ENCODE measurements at regions not wholly inside any gene's neighbourhood (a gene's known extent, or its start where the extent isn't known, plus 50 kb on each side); places are given as distances from the start of the nearest gene placed in this dataset.
A peak's percentile ranks its signal among the peaks of the same experiment; 100 is the strongest.

- H3K4me3 Mint-ChIP-seq = no peak overlapping the region
- no peak for DNase-seq
These were observed 86.4 kb downstream of the FOXL1 start for GRCh38 chr16:86664522-86665318.

GRCh38 chr16:86665319-86665675 is 86.9 kb downstream of the FOXL1 start:
- no peak for TF ChIP-seq CTCF (IDR thresholded peaks at IDR 0.05)
- peaks cover 11% of the 10 kb centered on the region for H3K27me3 Mint-ChIP-seq (ENCODE audit: low read depth, poor library complexity)
- H3K9me3 Mint-ChIP-seq = peaks cover 36% of the 10 kb centered on the region
- H3K36me3 Mint-ChIP-seq (ENCODE audit: low read depth) = peaks cover 26% of the 10 kb centered on the region
- H3K27ac Mint-ChIP-seq = no peak overlapping the region
- DNase-seq = no peak
- H3K4me1 Mint-ChIP-seq = peaks cover 63% of the 10 kb centered on the region
- H3K4me3 Mint-ChIP-seq = no peak overlapping the region

More at GRCh38 chr16:86664522-86665318, 86.4 kb downstream of the FOXL1 start:
- no peak for TF ChIP-seq CTCF (IDR thresholded peaks at IDR 0.05)
- Mint-ChIP-seq H3K9me3 (peaks cover 41% of the 10 kb centered on the region), H3K27ac (peak overlapping the region; percentile 59), H3K36me3 (ENCODE audit: low read depth) (peaks cover 29% of the 10 kb centered on the region), H3K27me3 (ENCODE audit: low read depth, poor library complexity) (peaks cover 15% of the 10 kb centered on the region), H3K4me1 (peaks cover 58% of the 10 kb centered on the region)

GRCh38 chr16:86665929-86666328 is 87.6 kb downstream of the FOXL1 start:
- no peak for TF ChIP-seq CTCF (IDR thresholded peaks at IDR 0.05)
- Mint-ChIP-seq H3K9me3 (peaks cover 30% of the 10 kb centered on the region), H3K4me3 (no peak overlapping the region), H3K27me3 (ENCODE audit: low read depth, poor library complexity) (peaks cover 10% of the 10 kb centered on the region), H3K27ac (no peak overlapping the region), H3K36me3 (ENCODE audit: low read depth) (peaks cover 22% of the 10 kb centered on the region), H3K4me1 (peaks cover 70% of the 10 kb centered on the region)
- DNase-seq = no peak

GRCh38 chr16:86667035-86667434 is 88.7 kb downstream of the FOXL1 start:
- no peak for DNase-seq
- no peak overlapping the region for H3K27ac Mint-ChIP-seq
- peaks cover 3% of the 10 kb centered on the region for H3K27me3 Mint-ChIP-seq (ENCODE audit: low read depth, poor library complexity)
- H3K9me3 Mint-ChIP-seq = peaks cover 25% of the 10 kb centered on the region
- H3K4me1 Mint-ChIP-seq = peaks cover 72% of the 10 kb centered on the region
- peaks cover 14% of the 10 kb centered on the region for H3K36me3 Mint-ChIP-seq (ENCODE audit: low read depth)
- no peak for TF ChIP-seq CTCF (IDR thresholded peaks at IDR 0.05)
- no peak overlapping the region for H3K4me3 Mint-ChIP-seq

- Mint-ChIP-seq H3K4me1 (peaks cover 64% of the 10 kb centered on the region), H3K4me3 (no peak overlapping the region)
- no peak for DNase-seq
These were observed 90.0 kb downstream of the FOXL1 start for GRCh38 chr16:86668136-86668910.

More at GRCh38 chr16:86668136-86668910, 90.0 kb downstream of the FOXL1 start:
- peaks cover 29% of the 10 kb centered on the region for H3K9me3 Mint-ChIP-seq
- peaks cover 3% of the 10 kb centered on the region for H3K27me3 Mint-ChIP-seq (ENCODE audit: low read depth, poor library complexity)
- H3K27ac Mint-ChIP-seq = peak overlapping the region; percentile 79
- peaks cover 14% of the 10 kb centered on the region for H3K36me3 Mint-ChIP-seq (ENCODE audit: low read depth)
- no peak for TF ChIP-seq CTCF (IDR thresholded peaks at IDR 0.05)

Measured in nephron progenitor cell (in vitro differentiated cells).